COLO668 (cell line): ENCODE measurements at regions not wholly inside any gene's neighbourhood (a gene's known extent, or its start where the extent isn't known, plus 50 kb on each side); places are given as distances from the start of the nearest gene placed in this dataset.

Source experiments
- DNase-seq: peaks from one replicate; lab custom pipeline; 2025; ENCODE audit not compliant: unreplicated experiment; lab: John Stamatoyannopoulos, UW

- DNase-seq: no peak
These were observed 51.1 kb upstream of the ZNF236 start for GRCh38 chr18:76771192-76771799.

- no peak for DNase-seq
These were observed 54.4 kb upstream of the ZNF236 start for GRCh38 chr18:76767954-76768353.

GRCh38 chr18:76766429-76766828 lies 55.9 kb upstream of the ZNF236 start:
- no peak for DNase-seq

- no peak for DNase-seq
These were observed 56.7 kb upstream of the ZNF236 start for GRCh38 chr18:76765649-76766048.

GRCh38 chr18:76764291-76764901 lies 58.0 kb upstream of the ZNF236 start:
- DNase-seq: no peak

GRCh38 chr18:76759056-76759455 lies 63.3 kb upstream of the ZNF236 start:
- no peak for DNase-seq

GRCh38 chr18:76757925-76758324 lies 64.4 kb upstream of the ZNF236 start:
- no peak for DNase-seq

- no peak for DNase-seq
These were observed 65.0 kb upstream of the ZNF236 start for GRCh38 chr18:76757335-76757734.

GRCh38 chr18:76756531-76757253 lies 65.7 kb upstream of the ZNF236 start:
- DNase-seq: no peak

GRCh38 chr18:76754351-76754750 lies 68.0 kb upstream of the ZNF236 start:
- no peak for DNase-seq

GRCh38 chr18:76752400-76752799 lies 70.0 kb upstream of the ZNF236 start:
- DNase-seq: no peak

- DNase-seq: no peak
These were observed 71.2 kb upstream of the ZNF236 start for GRCh38 chr18:76750917-76751890.

- DNase-seq: no peak
These were observed 72.1 kb upstream of the ZNF236 start for GRCh38 chr18:76750269-76750668.

GRCh38 chr18:76747676-76748075 lies 74.7 kb upstream of the ZNF236 start:
- no peak for DNase-seq

- DNase-seq: no peak
These were observed 81.0 kb upstream of the ZNF236 start for GRCh38 chr18:76741346-76741745.

- no peak for DNase-seq
These were observed 86.0 kb upstream of the ZNF236 start for GRCh38 chr18:76736309-76736708.

GRCh38 chr18:76730901-76731300 lies 91.5 kb upstream of the ZNF236 start:
- no peak for DNase-seq

- DNase-seq: no peak
These were observed 94.8 kb upstream of the ZNF236 start for GRCh38 chr18:76727589-76727988.

GRCh38 chr18:76725445-76725844 lies 96.9 kb upstream of the ZNF236 start:
- DNase-seq: no peak

GRCh38 chr18:76722224-76723061 lies 99.9 kb upstream of the ZNF236 start:
- DNase-seq: no peak
